OCI-LY1 (cell line): ENCODE measurements at regions not wholly inside any gene's neighbourhood (a gene's known extent, or its start where the extent isn't known, plus 50 kb on each side); places are given as distances from the start of the nearest gene placed in this dataset.

Experiments used
- H2AFZ ChIP-seq: fragments of 200-600 bp; sonication (generic), shearing (Covaris generic); 2 replicates; pipeline ENCODE4 v1.6.0; 2014; ENCODE audit warnings: antibody characterized with exemption, mild to moderate bottlenecking, low read length
- H3F3A ChIP-seq: fragments of 200-600 bp; sonication (generic), shearing (Covaris generic); 2 replicates; pipeline ENCODE4 v1.6.0; 2014; ENCODE audit warnings: mild to moderate bottlenecking, antibody characterized with exemption, low read length, moderate library complexity; ENCODE audit not compliant: insufficient read depth
- H3K27ac ChIP-seq: fragments of 200-600 bp; sonication (generic); 2 replicates; pipeline ENCODE4 v1.5.1; 2014; ENCODE audit warnings: low read length, mixed run types, mild to moderate bottlenecking, low read depth; ENCODE audit not compliant: poor library complexity, severe bottlenecking
- H3K27me3 ChIP-seq: fragments of 200-600 bp; sonication (generic); 2 replicates; pipeline ENCODE4 v1.6.0; 2014; ENCODE audit warnings: antibody characterized with exemption, mild to moderate bottlenecking, low read length, moderate library complexity; ENCODE audit not compliant: insufficient read depth
- H3K36me3 ChIP-seq: fragments of 200-600 bp; sonication (generic); 2 replicates; pipeline ENCODE4 v1.6.1; 2014; ENCODE audit warnings: mild to moderate bottlenecking, antibody characterized with exemption, low read length, moderate library complexity, mixed read lengths; ENCODE audit not compliant: insufficient read depth
- H3K4me1 ChIP-seq: fragments of 200-600 bp; sonication (generic); 2 replicates; pipeline ENCODE4 v1.5.1; 2014; ENCODE audit warnings: mild to moderate bottlenecking, low read length, moderate library complexity; ENCODE audit not compliant: insufficient read depth, severe bottlenecking
- H3K4me2 ChIP-seq: fragments of 200-600 bp; sonication (generic), shearing (Covaris generic); 2 replicates; pipeline ENCODE4 v1.6.1; 2014; ENCODE audit warnings: low read length
- H3K4me3 ChIP-seq: fragments of 200-600 bp; sonication (generic); 2 replicates; pipeline ENCODE4 v1.5.1; 2014; ENCODE audit warnings: low read length, low read depth, mild to moderate bottlenecking, mixed read lengths; ENCODE audit not compliant: poor library complexity, severe bottlenecking
- H3K79me2 ChIP-seq: fragments of 200-600 bp; shearing (Covaris generic); 2 replicates; pipeline ENCODE4 v1.6.1; 2016; ENCODE audit warnings: mixed run types, low read length, mixed read lengths; ENCODE audit not compliant: insufficient read depth
- H3K9ac ChIP-seq: fragments of 200-600 bp; sonication (generic), shearing (Covaris generic); 2 replicates; pipeline ENCODE4 v1.6.1; 2014; ENCODE audit warnings: mild to moderate bottlenecking, low read length, mixed read lengths
- H3K9me2 ChIP-seq: fragments of 200-600 bp; sonication (generic), shearing (Covaris generic); 2 replicates; pipeline ENCODE4 v1.6.1; 2014; ENCODE audit warnings: low read depth, mild to moderate bottlenecking, low read length, mixed read lengths
- H3K9me3 ChIP-seq: fragments of 200-600 bp; shearing (Covaris generic); 2 replicates; pipeline ENCODE4 v1.6.1; 2014; ENCODE audit warnings: low read length, mixed read lengths
- H4K20me1 ChIP-seq: fragments of 200-600 bp; sonication (generic), shearing (Covaris generic); 2 replicates; pipeline ENCODE4 v1.6.0; 2016; ENCODE audit warnings: mild to moderate bottlenecking, low read length; ENCODE audit not compliant: insufficient read depth
- CTCF ChIP-seq: fragments of 200-600 bp; sonication (generic), shearing (Covaris generic); IDR thresholded peaks from 2 replicates; pipeline ENCODE4 v1.5.1; 2017; ENCODE audit warnings: mild to moderate bottlenecking, antibody characterized with exemption, low read length, moderate library complexity, mixed read lengths
- EZH2 ChIP-seq: fragments of 200-600 bp; sonication (generic), shearing (Covaris generic); IDR thresholded peaks from 2 replicates; pipeline ENCODE4 v1.8.0; 2017; ENCODE audit warnings: borderline replicate concordance, mixed run types, mild to moderate bottlenecking, antibody characterized with exemption, low read length, moderate library complexity, mixed read lengths

- no peak overlapping the region for H3K4me2 ChIP-seq
- H3K27ac ChIP-seq: no peak overlapping the region
- TF ChIP-seq CTCF (no peak), EZH2 (no peak)
- no peaks in the 10 kb centered on the region for H3K36me3 ChIP-seq
- no peaks in the 10 kb centered on the region for H3K4me1 ChIP-seq
- H4K20me1 ChIP-seq: no peaks in the 10 kb centered on the region
- H3K27me3 ChIP-seq: no peaks in the 10 kb centered on the region
- no peaks in the 10 kb centered on the region for H3K79me2 ChIP-seq
- no peaks in the 10 kb centered on the region for H3K9me3 ChIP-seq
- H3F3A ChIP-seq: no peaks in the 10 kb centered on the region
- H3K4me3 ChIP-seq: no peak overlapping the region
- H3K9me2 ChIP-seq: no peaks in the 10 kb centered on the region
- H3K9ac ChIP-seq: no peak overlapping the region
- H2AFZ ChIP-seq: no peak overlapping the region
Measured at GRCh38 chr21:25036775-25037174, 570.5 kb downstream of the MRPL39 start.

DNA sequence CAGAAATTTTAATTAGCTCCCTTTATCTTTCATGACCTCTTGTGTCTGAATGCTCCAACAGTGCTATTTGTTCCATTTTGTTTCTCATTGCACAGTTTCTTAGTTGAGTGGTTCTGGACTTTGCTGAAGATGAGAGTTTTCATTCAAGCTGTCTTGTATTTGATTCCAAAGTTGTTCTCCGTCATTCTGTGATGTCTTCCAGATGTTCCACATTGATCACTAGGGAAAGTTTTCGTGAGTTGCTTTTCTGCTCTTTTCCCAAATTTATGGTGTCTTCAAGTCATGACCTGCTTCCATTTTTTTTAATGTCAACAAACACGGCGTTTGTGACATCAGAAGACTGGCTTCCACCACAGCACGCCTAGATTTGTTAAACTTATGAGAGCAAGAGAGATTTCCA, 575.5 kb downstream of the MRPL39 start:
- Histone ChIP-seq H3K27me3 (no peaks in the 10 kb centered on the region), H3K4me2 (no peak overlapping the region), H3K36me3 (no peaks in the 10 kb centered on the region), H3K9me2 (no peaks in the 10 kb centered on the region), H3K4me3 (no peak overlapping the region), H3K9ac (no peak overlapping the region), H3K4me1 (no peaks in the 10 kb centered on the region), H4K20me1 (no peaks in the 10 kb centered on the region), H3K27ac (no peak overlapping the region), H3K79me2 (no peaks in the 10 kb centered on the region), H3K9me3 (no peaks in the 10 kb centered on the region), H3F3A (no peaks in the 10 kb centered on the region), H2AFZ (no peak overlapping the region)
- no peak for TF ChIP-seq EZH2
- TF ChIP-seq CTCF: no peak

- no peak overlapping the region for H3K27ac ChIP-seq
- no peaks in the 10 kb centered on the region for H4K20me1 ChIP-seq
- H3K4me3 ChIP-seq: no peak overlapping the region
- no peaks in the 10 kb centered on the region for H3K9me2 ChIP-seq
- H3K27me3 ChIP-seq: no peaks in the 10 kb centered on the region
- H3K36me3 ChIP-seq: no peaks in the 10 kb centered on the region
- no peaks in the 10 kb centered on the region for H3F3A ChIP-seq
- no peak overlapping the region for H3K9ac ChIP-seq
- TF ChIP-seq EZH2 (no peak), CTCF (no peak)
- H3K4me1 ChIP-seq: no peaks in the 10 kb centered on the region
- no peaks in the 10 kb centered on the region for H3K79me2 ChIP-seq
- H2AFZ ChIP-seq: no peak overlapping the region
- H3K4me2 ChIP-seq: no peak overlapping the region
- no peaks in the 10 kb centered on the region for H3K9me3 ChIP-seq
Measured at GRCh38 chr21:25029580-25029979, 577.7 kb downstream of the MRPL39 start.
